ENCODE measurements at regions not wholly inside any gene's neighbourhood (a gene's known extent, or its start where the extent isn't known, plus 50 kb on each side); places are given as distances from the start of the nearest gene placed in this dataset.

GRCh38 chr1:58305622-58306021 lies 240.9 kb downstream of the OMA1 start:
- Histone ChIP-seq H3K36me3 (ENCODE audit: control insufficient read depth in 1 of 2, insufficient read depth in 2 of 2, low read length in 2 of 2) (no peaks in the 10 kb centered on the region), H4K20me1 (ENCODE audit: insufficient read depth) (no peaks in the 10 kb centered on the region), H3K4me2 (ENCODE audit: low read length) (no peak overlapping the region), H3K27me3 (ENCODE audit: insufficient read depth, low read length) (peaks cover 59% of the 10 kb centered on the region), H2AFZ (ENCODE audit: low read depth, low read length, poor library complexity, severe bottlenecking) (no peak overlapping the region), H3K79me2 (ENCODE audit: insufficient read depth, low read length) (no peaks in the 10 kb centered on the region), H3K9me2 (ENCODE audit: insufficient read depth) (no peaks in the 10 kb centered on the region), H3K4me1 (ENCODE audit: control insufficient read depth in 1 of 2, insufficient read depth in 2 of 2, low read length in 2 of 2) (no peaks in the 10 kb centered on the region), H3K9me3 (ENCODE audit: control insufficient read depth in 1 of 2, insufficient read depth in 1 of 2, low read depth in 1 of 2, low read length in 2 of 2) (no peaks in the 10 kb centered on the region), H3K9ac (ENCODE audit: low read length) (no peak overlapping the region), H3K27ac (ENCODE audit: low read depth, low read length) (no peak overlapping the region), H3K4me3 (replicated peaks in 1 of 2; ENCODE audit: low read depth in 1 of 2, low read length in 2 of 2) (no peak overlapping the region)
- BruUV-seq (replicated peaks), result no TSS peak
- intact Hi-C loops (cut with micrococcal nuclease), result no loop called here
- TF ChIP-seq FOSL1 (IDR thresholded peaks at IDR 0.05; ENCODE audit: low read depth), result no peak
- TF ChIP-seq EGR1 (IDR thresholded peaks at IDR 0.05; ENCODE audit: low read depth), result no peak
- no peak for TF ChIP-seq MAX (IDR thresholded peaks at IDR 0.05)
- no peak for TF ChIP-seq ELF1 (IDR thresholded peaks at IDR 0.05; ENCODE audit: borderline replicate concordance, low read depth)
- no peak for TF ChIP-seq ZBTB33 (IDR thresholded peaks at IDR 0.05; ENCODE audit: extremely low read depth, insufficient replicate concordance, low read length)
- ATAC-seq, result no peak
- ChIA-PET RAD21 (ENCODE audit: low non-redundant PET in 1 of 2, low total read pairs in 2 of 2, uncharacterized antibody in 2 of 2, unreplicated experiment in 2 of 2) (no interaction called here), POLR2A (no interaction called here), CTCF (no interaction called here)
- DNase-seq (ENCODE audit: low read depth, low spot score), result no peak

- POLR2A ChIA-PET, result no interaction called here
- Histone ChIP-seq H3K9ac (ENCODE audit: low read length) (no peak overlapping the region), H3K9me3 (ENCODE audit: control insufficient read depth in 1 of 2, insufficient read depth in 1 of 2, low read depth in 1 of 2, low read length in 2 of 2) (no peaks in the 10 kb centered on the region), H3K27me3 (ENCODE audit: insufficient read depth, low read length) (peaks cover 51% of the 10 kb centered on the region), H4K20me1 (ENCODE audit: insufficient read depth) (no peaks in the 10 kb centered on the region), H3K4me3 (replicated peaks in 1 of 2; ENCODE audit: low read depth in 1 of 2, low read length in 2 of 2) (no peak overlapping the region), H3K27ac (ENCODE audit: low read depth, low read length) (no peak overlapping the region), H2AFZ (ENCODE audit: low read depth, low read length, poor library complexity, severe bottlenecking) (no peak overlapping the region), H3K9me2 (ENCODE audit: insufficient read depth) (no peaks in the 10 kb centered on the region), H3K4me1 (ENCODE audit: control insufficient read depth in 1 of 2, insufficient read depth in 2 of 2, low read length in 2 of 2) (no peaks in the 10 kb centered on the region), H3K36me3 (ENCODE audit: control insufficient read depth in 1 of 2, insufficient read depth in 2 of 2, low read length in 2 of 2) (no peaks in the 10 kb centered on the region), H3K79me2 (ENCODE audit: insufficient read depth, low read length) (no peaks in the 10 kb centered on the region), H3K4me2 (ENCODE audit: low read length) (no peak overlapping the region)
- no peak for ATAC-seq
- CTCF ChIA-PET, result no interaction called here
- intact Hi-C loops (cut with micrococcal nuclease), result no loop called here
- no TSS peak for BruUV-seq (replicated peaks)
- TF ChIP-seq RAD21 (IDR thresholded peaks at IDR 0.05; ENCODE audit: low read depth) (no peak), EZH2phosphoT487 (IDR thresholded peaks at IDR 0.05; ENCODE audit: borderline replicate concordance) (no peak), POLR2A (IDR thresholded peaks at IDR 0.05; ENCODE audit: borderline replicate concordance, extremely low read depth, insufficient read depth, insufficient read length) (no peak), REST (IDR thresholded peaks at IDR 0.05; ENCODE audit: low read depth) (no peak), SRF (IDR thresholded peaks at IDR 0.05; ENCODE audit: low read depth) (no peak), JUND (IDR thresholded peaks at IDR 0.05) (no peak), SP1 (IDR thresholded peaks at IDR 0.05; ENCODE audit: low read depth) (no peak), YY1 (IDR thresholded peaks at IDR 0.05; ENCODE audit: extremely low read depth, insufficient replicate concordance, low read depth, low read length) (no peak)
- RAD21 ChIA-PET (ENCODE audit: low non-redundant PET in 1 of 2, low total read pairs in 2 of 2, uncharacterized antibody in 2 of 2, unreplicated experiment in 2 of 2), result no interaction called here
- DNase-seq (ENCODE audit: low read depth, low spot score), result no peak
Measured at GRCh38 chr1:58304346-58304975, 242.1 kb downstream of the OMA1 start.
